GM12878 (cell line): ENCODE measurements at regions not wholly inside any gene's neighbourhood (a gene's known extent, or its start where the extent isn't known, plus 50 kb on each side); places are given as distances from the start of the nearest gene placed in this dataset.

Experiments
- ATAC-seq: fragments of 200-7000 bp; cut with Tn5 transposase; 3 replicates; pipeline ENCODE4 v1.9.1; 2020; ENCODE audit warnings: mild to moderate bottlenecking, moderate library complexity
- BruUV-seq: library from RNA; stranded (reverse); fragments of 400-500 nt; replicated peaks from 2 replicates; lab custom pipeline; 2021; lab: Mats Ljungman, UMichigan
- CTCF ChIA-PET: fragments of 300-600 bp; sonication (Branson Sonifier 250); formaldehyde crosslinking; extraction: SDS; loops from one replicate; lab custom pipeline; 2021; ENCODE audit warnings: inconsistent platforms; lab: Yijun Ruan, JAX
- POLR2A ChIA-PET: fragments of 350-600 bp; formaldehyde crosslinking; extraction: SDS; loops from one replicate; lab custom pipeline; 2021; ENCODE audit warnings: inconsistent platforms; lab: Charles Lee
- RAD21 ChIA-PET: fragments of 300-600 bp; sonication (Branson Sonifier 250); formaldehyde crosslinking; loops from one replicate; lab custom pipeline; 2023; ENCODE audit warnings: antibody characterized with exemption; ENCODE audit not compliant: unreplicated experiment; lab: Charles Lee
- SMC1A ChIA-PET: fragments of 300-600 bp; sonication (Branson Sonifier 250); formaldehyde crosslinking; loops from one replicate; lab custom pipeline; 2023; ENCODE audit not compliant: unreplicated experiment, uncharacterized antibody; lab: Charles Lee
- DNase-seq: peaks from one replicate; pipeline ENCODE4 v3.0.0-alpha.2; 2011; ENCODE audit warnings: low read depth, low spot score
- FAIRE-seq: peaks from 3 replicates; lab custom pipeline; 2011; peaks lifted over from hg19 to GRCh38; lab: Jason Lieb, UNC
- H2AFZ ChIP-seq: 2 replicates; pipeline ENCODE4 v1.6.0; 2011; ENCODE audit warnings: low read depth, low read length, control low read depth; ENCODE audit not compliant: control insufficient read depth
- H3K27ac ChIP-seq: 2 replicates; pipeline ENCODE4 v1.5.1; 2011; ENCODE audit warnings: control low read depth; ENCODE audit not compliant: control insufficient read depth, insufficient read depth
- H3K27me3 ChIP-seq, 2 experiments: replicated peaks in 1 of 2; 2 replicates each; pipeline versions ENCODE4 v1.6.0 to v1.6.1; 2011; ENCODE audit warnings: low read length in 1 of 2; ENCODE audit not compliant: control insufficient read depth in 2 of 2, insufficient read depth in 2 of 2
- H3K36me3 ChIP-seq, 2 experiments: 2 replicates each; pipeline ENCODE4 v1.5.1; 2011; ENCODE audit warnings: low read length in 1 of 2; ENCODE audit not compliant: control insufficient read depth in 2 of 2, insufficient read depth in 2 of 2
- H3K4me1 ChIP-seq: 2 replicates; pipeline ENCODE4 v1.6.1; 2011; ENCODE audit warnings: mild to moderate bottlenecking, low read length, moderate library complexity, mixed read lengths; ENCODE audit not compliant: control insufficient read depth, insufficient read depth
- H3K4me2 ChIP-seq: 2 replicates; pipeline ENCODE4 v1.6.0; 2011; ENCODE audit warnings: control low read depth; ENCODE audit not compliant: control insufficient read depth, insufficient read depth
- H3K4me3 ChIP-seq: fragments of 200-600 bp; sonication (generic); 2 replicates; pipeline ENCODE4 v1.5.1; 2016
- H3K79me2 ChIP-seq: 2 replicates; pipeline ENCODE4 v1.6.0; 2011; ENCODE audit warnings: low read length; ENCODE audit not compliant: control insufficient read depth, insufficient read depth
- H3K9ac ChIP-seq: 2 replicates; pipeline ENCODE4 v1.8.0; 2011; ENCODE audit warnings: low read length, control low read depth, mixed read lengths; ENCODE audit not compliant: control insufficient read depth, insufficient read depth
- H3K9me3 ChIP-seq: replicated peaks from 3 replicates; pipeline ENCODE4 v1.5.1; 2011; ENCODE audit warnings: mild to moderate bottlenecking, low read length; ENCODE audit not compliant: control insufficient read depth, insufficient read depth
- H4K20me1 ChIP-seq: 2 replicates; pipeline ENCODE4 v1.6.0; 2011; ENCODE audit not compliant: control insufficient read depth, insufficient read depth
- ESRRA ChIP-seq: IDR thresholded peaks from 2 replicates; pipeline ENCODE4 v1.6.1; 2012; ENCODE audit warnings: mild to moderate bottlenecking, low read length, improper control_type of control experiment
- FOXK2 ChIP-seq: fragments of 450-650 bp; IDR thresholded peaks from 2 replicates; pipeline ENCODE4 v1.6.1; 2017; ENCODE audit warnings: mild to moderate bottlenecking, moderate library complexity
- IKZF1 ChIP-seq: fragments of 450-650 bp; conservative IDR thresholded peaks from 2 replicates; pipeline ENCODE4 v1.6.1; 2017; ENCODE audit warnings: antibody characterized with exemption, mild to moderate bottlenecking
- IKZF2 ChIP-seq, 2 experiments: fragments of 450-650 bp; IDR thresholded peaks; 2 replicates each; pipeline ENCODE4 v1.6.1; 2017; ENCODE audit warnings: mild to moderate bottlenecking in 2 of 2, moderate library complexity in 2 of 2
- KAT2A ChIP-seq: conservative IDR thresholded peaks from 2 replicates; pipeline ENCODE4 v1.6.1; 2011; ENCODE audit warnings: low read depth, low read length; ENCODE audit not compliant: control insufficient read depth
- KLF5 ChIP-seq: fragments of 450-650 bp; IDR thresholded peaks from 2 replicates; pipeline ENCODE4 v1.6.1; 2014; ENCODE audit warnings: mild to moderate bottlenecking; ENCODE audit not compliant: partially characterized antibody
- MTA2 ChIP-seq: fragments of 450-650 bp; IDR thresholded peaks from 2 replicates; pipeline ENCODE4 v1.6.1; 2016; ENCODE audit warnings: low read depth, mild to moderate bottlenecking, moderate library complexity
- MTA3 ChIP-seq: IDR thresholded peaks from 2 replicates; pipeline ENCODE4 v1.6.1; 2012; ENCODE audit warnings: low read length, inconsistent platforms, borderline replicate concordance
- MXI1 ChIP-seq: fragments of 150-350 bp; IDR thresholded peaks from 2 replicates; pipeline ENCODE4 v1.6.1; 2011; ENCODE audit warnings: low read depth, mild to moderate bottlenecking, inconsistent platforms, low read length, improper control_type of control experiment
- NFYA ChIP-seq: IDR thresholded peaks from 2 replicates; pipeline ENCODE4 v1.6.1; 2011; ENCODE audit warnings: low read depth, mild to moderate bottlenecking, low read length, improper control_type of control experiment, borderline replicate concordance
- NR2C1 ChIP-seq: fragments of 450-650 bp; IDR thresholded peaks from 2 replicates; pipeline ENCODE4 v1.6.1; 2017; ENCODE audit warnings: antibody characterized with exemption, mild to moderate bottlenecking, moderate library complexity
- RBBP5 ChIP-seq: fragments of 200-600 bp; sonication (generic); conservative IDR thresholded peaks from 2 replicates; pipeline ENCODE4 v1.6.1; 2016
- RCOR1 ChIP-seq: conservative IDR thresholded peaks from 2 replicates; pipeline ENCODE4 v1.6.1; 2012; ENCODE audit warnings: low read depth, low read length, improper control_type of control experiment
- RFX5 ChIP-seq: IDR thresholded peaks from 2 replicates; pipeline ENCODE4 v1.6.1; 2011; ENCODE audit warnings: low read depth, low read length, improper control_type of control experiment
- STAT3 ChIP-seq: IDR thresholded peaks from 2 replicates; pipeline ENCODE4 v1.6.1; 2011; ENCODE audit warnings: low read depth, low read length, improper control_type of control experiment
- ZNF24 ChIP-seq: fragments of 450-650 bp; IDR thresholded peaks from 2 replicates; pipeline ENCODE4 v1.6.1; 2017; ENCODE audit warnings: antibody characterized with exemption, mild to moderate bottlenecking
- ZNF622 ChIP-seq: fragments of 450-650 bp; IDR thresholded peaks from 2 replicates; pipeline ENCODE4 v1.6.1; 2017; ENCODE audit warnings: mild to moderate bottlenecking, inconsistent platforms
- WGBS: methylation state at CpG from one replicate; pipeline ENCODE4 v1.1.6; 2016; ENCODE audit warnings: low lambda C conversion rate; ENCODE audit not compliant: insufficient replicate concordance, insufficient coverage; ENCODE audit errors: missing lambda C conversion rate; 5-methylcytosine and 5-hydroxymethylcytosine counted together
- in situ Hi-C: fragments of 300-500 bp; cut with MboI; formaldehyde crosslinking; loops from 9 replicates; pipeline ENCODE4 v1.14.3; 2018; ENCODE audit warnings: mixed read lengths
- intact Hi-C: fragments of 100-400 bp; cut with micrococcal nuclease; formaldehyde crosslinking; loops from one replicate; pipeline ENCODE4 v1.14.2; 2022; ENCODE audit not compliant: unreplicated experiment

DNA sequence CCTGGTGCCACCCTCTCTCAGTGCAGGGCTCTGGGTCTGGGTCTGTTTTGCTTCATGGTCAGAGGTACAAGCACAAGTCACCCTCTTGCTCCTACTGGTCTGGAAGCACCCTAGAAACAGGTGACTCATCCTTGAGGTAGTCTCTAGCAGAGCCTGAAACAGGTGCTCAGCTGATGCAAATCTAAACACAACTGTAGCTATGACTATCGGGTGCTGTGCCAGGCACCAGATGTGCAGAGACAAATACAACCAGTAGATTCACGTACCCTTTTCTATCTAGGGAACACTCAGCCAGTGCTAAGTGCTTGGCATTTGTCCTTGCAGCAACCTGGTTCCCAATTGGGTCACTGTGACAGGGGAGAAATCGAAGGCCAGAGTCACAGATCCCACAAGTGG lies 140.9 kb upstream of the MYCN start:
- Histone ChIP-seq H3K27ac (no peak overlapping the region), H3K4me3 (no peak overlapping the region), H3K4me2 (no peak overlapping the region), H3K27me3 (peaks cover 2 to 3% of the 10 kb centered on the region in 2 experiments; a peak in 2 of 4 replicates), H3K79me2 (no peaks in the 10 kb centered on the region), H2AFZ (no peak overlapping the region), H3K9ac (no peak overlapping the region), H4K20me1 (no peaks in the 10 kb centered on the region), H3K36me3 (no peaks in the 10 kb centered on the region), H3K9me3 (no peaks in the 10 kb centered on the region), H3K4me1 (no peaks in the 10 kb centered on the region)
- ChIA-PET POLR2A (no interaction called here), RAD21 (no interaction called here), SMC1A (no interaction called here), CTCF (no interaction called here)
- DNase-seq (no peak), FAIRE-seq (no peak), ATAC-seq (peak; percentile 31; the same call in 1 of the 3 replicates)
- intact Hi-C loops (no loop called here), in situ Hi-C loops (no loop called here)
- TF ChIP-seq RCOR1 (no peak), RFX5 (peak; percentile 56; the same call in 1 of the 2 replicates)
- BruUV-seq = no TSS peak
- WGBS = 6% methylated on average over 3 of the region's 3 CpGs

- H3K9me3 ChIP-seq = no peaks in the 10 kb centered on the region
- H3K27me3 ChIP-seq = peaks cover 2 to 3% of the 10 kb centered on the region in 2 experiments; a peak in 2 of 4 replicates
- no peaks in the 10 kb centered on the region for H4K20me1 ChIP-seq
- RAD21 ChIA-PET = no interaction called here
- ATAC-seq (no peak), DNase-seq (no peak), FAIRE-seq (no peak)
- no TSS peak for BruUV-seq
- no peak overlapping the region for H3K4me3 ChIP-seq
- in situ Hi-C loops (no loop called here), intact Hi-C loops (no loop called here)
- H3K79me2 ChIP-seq = no peaks in the 10 kb centered on the region
- H3K36me3 ChIP-seq = no peaks in the 10 kb centered on the region
- no peak overlapping the region for H3K4me2 ChIP-seq
- no peaks in the 10 kb centered on the region for H3K4me1 ChIP-seq
- CTCF ChIA-PET = no interaction called here
- no peak for TF ChIP-seq IKZF2 (IDR thresholded peaks at IDR 0.05)
- no peak for TF ChIP-seq KLF5
- no peak for TF ChIP-seq MXI1
- TF ChIP-seq STAT3 = no peak
- no peak for TF ChIP-seq ZNF24
- no peak for TF ChIP-seq ESRRA
- no peak for TF ChIP-seq NR2C1
- no peak for TF ChIP-seq KAT2A
- TF ChIP-seq ZNF622 = no peak
- TF ChIP-seq IKZF1 = no peak
- no peak for TF ChIP-seq NFYA
- TF ChIP-seq MTA3 = no peak
- no peak for TF ChIP-seq FOXK2
- no peak for TF ChIP-seq RBBP5
- TF ChIP-seq MTA2 = no peak
- WGBS = 64% methylated on average over 17 of the region's 17 CpGs
- POLR2A ChIA-PET = no interaction called here
- SMC1A ChIA-PET = no interaction called here
- no peak overlapping the region for H3K27ac ChIP-seq
- no peak overlapping the region for H2AFZ ChIP-seq
- no peak overlapping the region for H3K9ac ChIP-seq
Observed at GRCh38 chr2:15800495-15801329, 139.6 kb upstream of the MYCN start.
